MM.1S (cell line): ENCODE measurements at regions not wholly inside any gene's neighbourhood (a gene's known extent, or its start where the extent isn't known, plus 50 kb on each side); places are given as distances from the start of the nearest gene placed in this dataset.

ENCODE experiments used
- DNase-seq: peaks from one replicate; pipeline ENCODE4 v3.0.0-alpha.2; 2015
- H2AFZ ChIP-seq: fragments of 300-600 bp; sonication (generic); 2 replicates; pipeline ENCODE4 v1.6.0; 2016; ENCODE audit warnings: antibody characterized with exemption, low read length
- H3F3A ChIP-seq: fragments of 300-600 bp; sonication (generic); 2 replicates; pipeline ENCODE4 v1.6.1; 2016; ENCODE audit warnings: mild to moderate bottlenecking, antibody characterized with exemption, low read length, moderate library complexity, mixed read lengths; ENCODE audit not compliant: insufficient read depth
- H3K27ac ChIP-seq: fragments of 300-600 bp; sonication (generic); 2 replicates; pipeline ENCODE4 v1.5.1; 2016; ENCODE audit warnings: mild to moderate bottlenecking, low read length
- H3K27me3 ChIP-seq: fragments of 300-600 bp; sonication (generic); replicated peaks from 2 replicates; pipeline ENCODE4 v1.6.0; 2016; ENCODE audit warnings: low read length; ENCODE audit not compliant: insufficient read depth
- H3K36me3 ChIP-seq: fragments of 300-600 bp; sonication (generic); replicated peaks from 2 replicates; pipeline ENCODE4 v1.6.1; 2016; ENCODE audit warnings: mild to moderate bottlenecking, low read length, mixed read lengths; ENCODE audit not compliant: insufficient read depth
- H3K4me1 ChIP-seq: fragments of 300-600 bp; sonication (generic); 2 replicates; pipeline ENCODE4 v1.6.1; 2016; ENCODE audit warnings: low read length, mixed read lengths
- H3K4me2 ChIP-seq: fragments of 300-600 bp; sonication (generic); 2 replicates; pipeline ENCODE4 v1.6.0; 2016; ENCODE audit warnings: low read depth, low read length
- H3K4me3 ChIP-seq: fragments of 300-600 bp; sonication (generic); 2 replicates; pipeline ENCODE4 v1.5.1; 2016; ENCODE audit warnings: low read length, mixed read lengths
- H3K79me2 ChIP-seq: fragments of 300-600 bp; sonication (generic); 2 replicates; pipeline ENCODE4 v1.6.1; 2016; ENCODE audit warnings: mixed run types, low read length, mixed read lengths
- H3K9ac ChIP-seq: fragments of 300-600 bp; sonication (generic); 2 replicates; pipeline ENCODE4 v1.6.1; 2016; ENCODE audit warnings: low read length, mixed read lengths
- H3K9me2 ChIP-seq: fragments of 300-600 bp; sonication (generic); replicated peaks from 2 replicates; pipeline ENCODE4 v1.6.1; 2016; ENCODE audit warnings: mild to moderate bottlenecking, low read length, mixed read lengths; ENCODE audit not compliant: insufficient read depth
- H3K9me3 ChIP-seq: fragments of 300-600 bp; sonication (generic); replicated peaks from 2 replicates; pipeline ENCODE4 v1.6.1; 2016; ENCODE audit warnings: mild to moderate bottlenecking, low read length, mixed read lengths; ENCODE audit not compliant: insufficient read depth
- H4K20me1 ChIP-seq: fragments of 300-600 bp; sonication (generic); 2 replicates; pipeline ENCODE4 v1.6.1; 2016; ENCODE audit warnings: mild to moderate bottlenecking, low read length, moderate library complexity, mixed read lengths; ENCODE audit not compliant: insufficient read depth
- CTCF ChIP-seq: fragments of 300-600 bp; sonication (generic); IDR thresholded peaks from 2 replicates; pipeline ENCODE4 v1.5.1; 2016; ENCODE audit warnings: antibody characterized with exemption, low read length, mixed read lengths
- EZH2 ChIP-seq: fragments of 300-600 bp; sonication (generic); optimal IDR thresholded peaks from 2 replicates; pipeline ENCODE3; 2017; ENCODE audit warnings: low read depth, mild to moderate bottlenecking, antibody characterized with exemption, low read length, mixed read lengths
- EZH2phosphoT487 ChIP-seq: fragments of 300-600 bp; sonication (generic); IDR thresholded peaks from 2 replicates; pipeline ENCODE4 v1.6.1; 2018; ENCODE audit warnings: antibody characterized with exemption, low read length

GRCh38 chr6:4368649-4369048 is 233.3 kb upstream of the ECI2 start:
- Histone ChIP-seq H3K9ac (no peak overlapping the region), H3K79me2 (no peaks in the 10 kb centered on the region), H4K20me1 (no peaks in the 10 kb centered on the region), H3K36me3 (no peaks in the 10 kb centered on the region), H3K9me3 (no peaks in the 10 kb centered on the region), H3K27me3 (no peaks in the 10 kb centered on the region), H2AFZ (no peak overlapping the region), H3K4me1 (no peaks in the 10 kb centered on the region), H3K27ac (no peak overlapping the region), H3K4me2 (no peak overlapping the region), H3K4me3 (no peak overlapping the region), H3F3A (no peaks in the 10 kb centered on the region), H3K9me2 (no peaks in the 10 kb centered on the region)
- DNase-seq = no peak
- TF ChIP-seq CTCF = no peak
- no peak for TF ChIP-seq EZH2phosphoT487
- no peak for TF ChIP-seq EZH2

GRCh38 chr6:4367643-4368042 is 232.3 kb upstream of the ECI2 start:
- no peak overlapping the region for H2AFZ ChIP-seq

GRCh38 chr6:4366635-4367395 is 231.4 kb upstream of the ECI2 start:
- H3F3A ChIP-seq = no peaks in the 10 kb centered on the region
- H3K79me2 ChIP-seq = no peaks in the 10 kb centered on the region
- no peak overlapping the region for H2AFZ ChIP-seq
- no peak overlapping the region for H3K4me3 ChIP-seq
- H3K4me1 ChIP-seq = no peaks in the 10 kb centered on the region
- H3K9ac ChIP-seq = no peak overlapping the region
- no peak for TF ChIP-seq EZH2
- TF ChIP-seq EZH2phosphoT487 = no peak
- no peak overlapping the region for H3K4me2 ChIP-seq
- no peaks in the 10 kb centered on the region for H3K36me3 ChIP-seq
- no peak overlapping the region for H3K27ac ChIP-seq
- no peaks in the 10 kb centered on the region for H3K27me3 ChIP-seq
- DNase-seq = no peak
- H4K20me1 ChIP-seq = no peaks in the 10 kb centered on the region
- no peaks in the 10 kb centered on the region for H3K9me3 ChIP-seq
- no peaks in the 10 kb centered on the region for H3K9me2 ChIP-seq

More at GRCh38 chr6:4367643-4368042, 232.3 kb upstream of the ECI2 start:
- Histone ChIP-seq H3K9me3 (no peaks in the 10 kb centered on the region), H3F3A (no peaks in the 10 kb centered on the region), H3K4me1 (no peaks in the 10 kb centered on the region), H3K36me3 (no peaks in the 10 kb centered on the region), H3K27me3 (no peaks in the 10 kb centered on the region), H4K20me1 (no peaks in the 10 kb centered on the region), H3K9ac (no peak overlapping the region), H3K9me2 (no peaks in the 10 kb centered on the region), H3K4me2 (no peak overlapping the region), H3K4me3 (no peak overlapping the region), H3K27ac (no peak overlapping the region), H3K79me2 (no peaks in the 10 kb centered on the region)
- no peak for DNase-seq
- TF ChIP-seq EZH2phosphoT487 = no peak
- TF ChIP-seq CTCF = no peak
- no peak for TF ChIP-seq EZH2

GRCh38 chr6:4365686-4366085 is 230.3 kb upstream of the ECI2 start:
- Histone ChIP-seq H3F3A (no peaks in the 10 kb centered on the region), H3K4me2 (no peak overlapping the region), H2AFZ (no peak overlapping the region), H3K9me3 (no peaks in the 10 kb centered on the region), H3K36me3 (no peaks in the 10 kb centered on the region), H3K9ac (no peak overlapping the region), H3K4me1 (no peaks in the 10 kb centered on the region), H3K27ac (no peak overlapping the region), H3K79me2 (no peaks in the 10 kb centered on the region), H3K9me2 (no peaks in the 10 kb centered on the region), H3K27me3 (no peaks in the 10 kb centered on the region), H3K4me3 (no peak overlapping the region), H4K20me1 (no peaks in the 10 kb centered on the region)
- no peak for DNase-seq
- TF ChIP-seq EZH2 = no peak
- no peak for TF ChIP-seq CTCF
- TF ChIP-seq EZH2phosphoT487 = no peak
